ENCODE measurements at regions not wholly inside any gene's neighbourhood (a gene's known extent, or its start where the extent isn't known, plus 50 kb on each side); places are given as distances from the start of the nearest gene placed in this dataset.
"Not testable (repeated sequence)": the region's sequence is repeated elsewhere in the genome, so short reads cannot be mapped to it uniquely, and the experiment has no call there.

DNA sequence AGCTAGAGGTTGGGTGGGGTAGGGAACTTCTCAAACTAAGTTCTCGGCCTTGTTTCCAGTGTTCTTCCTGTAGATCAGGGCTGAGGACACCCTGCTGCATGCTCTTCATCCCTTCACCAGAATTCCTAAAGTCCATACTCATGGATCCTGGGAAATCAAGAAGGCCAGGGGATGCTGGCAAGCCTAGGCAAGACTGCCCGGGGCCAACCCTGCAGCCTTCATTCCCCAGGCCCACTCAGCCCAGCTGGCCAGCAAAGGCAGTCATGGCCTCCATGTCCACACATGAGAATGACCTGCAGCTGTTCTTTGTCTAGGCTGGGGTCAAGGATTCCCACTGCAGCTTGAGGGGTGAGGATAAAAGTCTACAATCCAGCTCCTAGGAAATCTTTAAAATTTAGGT, 109.3 kb upstream of the ETV6 start:
- H3K9me3 ChIP-seq (ENCODE audit: control insufficient read depth, insufficient read depth, low read length): no peaks in the 10 kb centered on the region
- no peaks in the 10 kb centered on the region for H3K4me1 ChIP-seq (ENCODE audit: control insufficient read depth, insufficient read depth, low read length)
- H3K27me3 ChIP-seq (ENCODE audit: control insufficient read depth, insufficient read depth, low read length): no peaks in the 10 kb centered on the region
- H3K9ac ChIP-seq (ENCODE audit: low read depth, low read length): no peak overlapping the region
- no peak overlapping the region for H3K4me3 ChIP-seq (ENCODE audit: low read depth, low read length)
- no peaks in the 10 kb centered on the region for H3K36me3 ChIP-seq (ENCODE audit: control insufficient read depth, insufficient read depth, low read length)

GRCh38 chr12:11540615-11541310, 108.7 kb upstream of the ETV6 start:
- Histone ChIP-seq H3K9me3 (ENCODE audit: control insufficient read depth, insufficient read depth, low read length) (no peaks in the 10 kb centered on the region), H3K4me3 (ENCODE audit: low read depth, low read length) (no peak overlapping the region), H3K4me1 (ENCODE audit: control insufficient read depth, insufficient read depth, low read length) (no peaks in the 10 kb centered on the region), H3K9ac (ENCODE audit: low read depth, low read length) (no peak overlapping the region), H3K36me3 (ENCODE audit: control insufficient read depth, insufficient read depth, low read length) (no peaks in the 10 kb centered on the region), H3K27me3 (ENCODE audit: control insufficient read depth, insufficient read depth, low read length) (no peaks in the 10 kb centered on the region)

- no peak overlapping the region for H3K4me3 ChIP-seq (ENCODE audit: low read depth, low read length)
- no peaks in the 10 kb centered on the region for H3K36me3 ChIP-seq (ENCODE audit: control insufficient read depth, insufficient read depth, low read length)
- H3K27me3 ChIP-seq (ENCODE audit: control insufficient read depth, insufficient read depth, low read length): no peaks in the 10 kb centered on the region
- no peak overlapping the region for H3K9ac ChIP-seq (ENCODE audit: low read depth, low read length)
- H3K9me3 ChIP-seq (ENCODE audit: control insufficient read depth, insufficient read depth, low read length): no peaks in the 10 kb centered on the region
- H3K4me1 ChIP-seq (ENCODE audit: control insufficient read depth, insufficient read depth, low read length): no peaks in the 10 kb centered on the region
Observed at GRCh38 chr12:11542599-11542998, 106.9 kb upstream of the ETV6 start.

DNA sequence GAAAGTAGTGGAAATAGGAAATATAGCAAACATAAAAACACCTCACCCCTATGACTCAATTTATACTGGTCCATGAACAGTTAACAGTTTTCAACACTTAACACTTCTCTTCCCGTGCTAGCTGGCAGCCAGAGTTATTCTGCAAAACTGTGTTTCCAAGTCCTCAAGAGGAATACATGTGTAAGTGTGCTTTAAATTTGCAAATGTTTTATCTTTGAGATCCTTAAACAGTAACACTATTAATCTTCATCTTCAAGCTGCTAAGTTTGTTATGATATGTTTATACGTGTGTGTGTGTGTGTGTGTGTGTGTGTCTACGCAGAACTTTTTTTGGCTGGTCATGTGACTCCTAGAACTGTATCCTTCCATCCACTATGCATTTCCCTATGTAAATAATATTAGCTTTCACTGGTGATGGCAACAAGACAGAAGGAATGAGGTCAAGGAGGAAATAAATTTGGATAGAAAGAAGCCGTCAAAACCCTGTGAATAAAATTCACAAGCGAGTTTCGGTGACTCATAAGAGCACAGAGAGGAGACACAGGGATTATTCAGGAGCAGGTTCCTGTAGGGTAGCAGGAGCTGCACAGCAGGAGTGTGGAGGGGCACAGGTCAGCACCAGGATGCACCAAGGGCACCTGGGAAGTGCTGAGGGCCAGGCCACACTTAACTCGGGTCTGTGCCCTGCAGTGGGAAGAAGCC, 105.9 kb upstream of the ETV6 start:
- Histone ChIP-seq H3K9me3 (ENCODE audit: control insufficient read depth, insufficient read depth, low read length) (no peaks in the 10 kb centered on the region), H3K4me1 (ENCODE audit: control insufficient read depth, insufficient read depth, low read length) (no peaks in the 10 kb centered on the region), H3K4me3 (ENCODE audit: low read depth, low read length) (no peak overlapping the region), H3K27me3 (ENCODE audit: control insufficient read depth, insufficient read depth, low read length) (no peaks in the 10 kb centered on the region), H3K9ac (ENCODE audit: low read depth, low read length) (no peak overlapping the region), H3K36me3 (ENCODE audit: control insufficient read depth, insufficient read depth, low read length) (no peaks in the 10 kb centered on the region)

DNA sequence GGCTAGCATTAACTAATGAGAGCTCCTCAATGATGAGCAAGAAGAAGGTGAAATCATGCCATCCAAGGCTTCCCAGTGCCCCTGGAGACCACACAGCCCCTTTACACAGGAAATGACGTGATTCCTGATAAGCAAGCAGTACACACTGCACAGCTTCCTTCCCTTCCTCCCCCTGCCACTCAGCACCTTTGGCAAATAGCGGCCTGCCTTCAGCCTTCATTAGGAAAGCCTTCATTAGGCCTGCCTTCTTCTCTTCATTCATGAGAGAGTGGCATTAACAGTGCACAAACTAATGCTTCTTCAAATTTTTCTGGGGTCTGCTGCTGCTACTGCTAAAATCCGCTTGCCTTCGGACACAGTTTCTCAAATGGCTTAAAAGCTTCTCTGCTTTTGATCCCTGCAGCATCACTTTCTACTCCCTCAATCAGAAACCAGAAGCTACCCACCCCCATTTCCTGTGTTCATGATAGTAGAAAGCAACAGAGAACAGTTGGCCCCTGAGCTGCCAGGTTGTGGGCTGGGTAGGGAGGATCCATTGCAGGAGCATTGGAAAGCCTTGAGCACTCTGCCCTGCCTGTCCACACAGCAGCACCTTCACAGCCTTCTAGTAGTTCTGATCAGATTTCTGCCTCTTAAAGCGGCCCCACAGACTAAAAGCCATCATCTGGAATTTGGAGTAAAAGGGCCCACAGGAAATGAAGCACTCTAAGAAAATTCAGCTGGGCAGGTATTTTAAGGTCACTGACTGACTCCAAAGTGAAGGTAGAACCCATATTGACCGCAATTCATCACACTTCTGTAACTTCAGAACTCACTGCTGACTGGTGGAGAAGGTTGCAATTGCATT, 103.8 kb upstream of the ETV6 start:
- Histone ChIP-seq H3K36me3 (ENCODE audit: control insufficient read depth, insufficient read depth, low read length) (no peaks in the 10 kb centered on the region), H3K4me3 (ENCODE audit: low read depth, low read length) (no peak overlapping the region), H3K9me3 (ENCODE audit: control insufficient read depth, insufficient read depth, low read length) (no peaks in the 10 kb centered on the region), H3K4me1 (ENCODE audit: control insufficient read depth, insufficient read depth, low read length) (no peaks in the 10 kb centered on the region), H3K9ac (ENCODE audit: low read depth, low read length) (no peak overlapping the region), H3K27me3 (ENCODE audit: control insufficient read depth, insufficient read depth, low read length) (no peaks in the 10 kb centered on the region)

DNA sequence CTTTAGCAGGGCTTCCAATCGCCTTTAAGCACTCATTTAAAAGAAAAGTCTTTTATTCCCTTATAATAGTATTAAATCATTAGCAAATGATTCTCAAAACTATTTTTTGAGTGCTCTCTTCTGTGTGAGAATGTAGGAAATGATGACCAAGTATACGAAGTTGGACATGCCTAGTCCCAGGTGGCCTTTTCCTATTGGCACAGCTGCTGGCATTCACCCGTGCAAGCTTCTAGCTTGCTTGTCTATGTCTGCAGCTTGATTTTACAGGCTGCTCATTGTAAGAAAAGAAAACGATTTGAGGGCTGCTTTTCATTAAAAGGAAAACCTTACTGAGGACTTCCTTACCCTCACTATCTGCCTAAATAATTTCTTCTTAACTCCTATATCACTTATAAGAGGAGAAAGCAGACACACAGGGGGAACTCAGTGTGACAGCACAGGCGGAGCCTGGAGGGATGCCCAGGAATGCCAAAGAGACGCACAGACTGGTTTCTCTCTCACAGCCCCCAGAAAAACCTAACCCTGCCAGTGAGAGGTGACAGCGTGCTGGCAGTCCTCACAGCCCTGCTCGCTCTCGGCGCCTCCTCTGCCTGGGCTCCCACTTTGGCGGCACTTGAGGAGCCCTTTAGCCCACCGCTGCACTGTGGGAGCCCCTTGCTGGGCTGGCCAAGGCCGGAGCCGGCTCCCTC, 102.7 kb upstream of the ETV6 start:
- H3K4me3 ChIP-seq (ENCODE audit: low read depth, low read length): not testable (repeated sequence)

GRCh38 chr12:11547271-11547646, 102.2 kb upstream of the ETV6 start:
- not testable (repeated sequence) for H3K36me3 ChIP-seq (ENCODE audit: control insufficient read depth, insufficient read depth, low read length); H3K4me1 ChIP-seq (ENCODE audit: control insufficient read depth, insufficient read depth, low read length); H3K4me3 ChIP-seq (ENCODE audit: low read depth, low read length); H3K9ac ChIP-seq (ENCODE audit: low read depth, low read length); H3K9me3 ChIP-seq (ENCODE audit: control insufficient read depth, insufficient read depth, low read length); H3K27me3 ChIP-seq (ENCODE audit: control insufficient read depth, insufficient read depth, low read length)

More for the DNA sequence above, 102.7 kb upstream of the ETV6 start:
- not testable (repeated sequence) for H3K4me1 ChIP-seq (ENCODE audit: control insufficient read depth, insufficient read depth, low read length); H3K36me3 ChIP-seq (ENCODE audit: control insufficient read depth, insufficient read depth, low read length); H3K9ac ChIP-seq (ENCODE audit: low read depth, low read length); H3K9me3 ChIP-seq (ENCODE audit: control insufficient read depth, insufficient read depth, low read length); H3K27me3 ChIP-seq (ENCODE audit: control insufficient read depth, insufficient read depth, low read length)

- Histone ChIP-seq H3K4me3 (ENCODE audit: low read depth, low read length) (no peak overlapping the region), H3K36me3 (ENCODE audit: control insufficient read depth, insufficient read depth, low read length) (no peaks in the 10 kb centered on the region), H3K9ac (ENCODE audit: low read depth, low read length) (no peak overlapping the region), H3K9me3 (ENCODE audit: control insufficient read depth, insufficient read depth, low read length) (no peaks in the 10 kb centered on the region), H3K27me3 (ENCODE audit: control insufficient read depth, insufficient read depth, low read length) (no peaks in the 10 kb centered on the region), H3K4me1 (ENCODE audit: control insufficient read depth, insufficient read depth, low read length) (peaks cover 1% of the 10 kb centered on the region)
Observed at GRCh38 chr12:11549119-11549518, 100.4 kb upstream of the ETV6 start.

DNA sequence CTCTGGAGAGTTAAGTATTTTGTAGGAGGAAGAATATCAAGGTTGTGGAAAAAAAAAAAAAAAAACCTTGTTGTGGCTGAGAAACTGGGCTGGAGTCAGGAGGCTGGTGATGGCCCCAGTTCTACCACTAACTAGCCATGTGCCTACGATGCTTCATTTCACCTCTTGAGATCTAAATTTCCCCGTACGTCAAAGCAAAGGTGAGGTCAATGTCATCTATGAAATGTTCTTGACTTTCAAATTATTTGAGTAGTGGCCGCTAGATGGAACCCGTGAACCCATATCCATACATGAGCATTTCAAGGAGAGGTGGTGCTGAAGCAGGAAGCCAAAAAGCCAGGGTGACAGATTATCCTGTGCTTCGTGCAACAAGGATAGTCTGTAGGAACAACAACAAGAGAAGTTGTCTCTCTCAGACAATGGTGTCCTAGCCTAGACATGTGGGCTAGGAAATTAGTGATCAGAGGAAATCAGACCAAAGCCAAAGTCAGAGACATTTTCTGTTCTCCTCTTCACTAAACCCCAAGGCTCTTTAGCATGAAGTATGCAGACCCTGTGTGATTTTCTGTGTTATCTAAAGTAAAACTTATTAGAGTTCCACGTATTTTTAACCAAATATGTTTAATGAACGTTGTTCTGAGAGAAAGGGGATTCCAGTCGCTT, 95.5 kb upstream of the ETV6 start:
- Histone ChIP-seq H3K9me3 (ENCODE audit: control insufficient read depth, insufficient read depth, low read length) (no peaks in the 10 kb centered on the region), H3K36me3 (ENCODE audit: control insufficient read depth, insufficient read depth, low read length) (no peaks in the 10 kb centered on the region), H3K9ac (ENCODE audit: low read depth, low read length) (no peak overlapping the region), H3K4me1 (ENCODE audit: control insufficient read depth, insufficient read depth, low read length) (peaks cover 2% of the 10 kb centered on the region), H3K27me3 (ENCODE audit: control insufficient read depth, insufficient read depth, low read length) (no peaks in the 10 kb centered on the region), H3K4me3 (ENCODE audit: low read depth, low read length) (no peak overlapping the region)

DNA sequence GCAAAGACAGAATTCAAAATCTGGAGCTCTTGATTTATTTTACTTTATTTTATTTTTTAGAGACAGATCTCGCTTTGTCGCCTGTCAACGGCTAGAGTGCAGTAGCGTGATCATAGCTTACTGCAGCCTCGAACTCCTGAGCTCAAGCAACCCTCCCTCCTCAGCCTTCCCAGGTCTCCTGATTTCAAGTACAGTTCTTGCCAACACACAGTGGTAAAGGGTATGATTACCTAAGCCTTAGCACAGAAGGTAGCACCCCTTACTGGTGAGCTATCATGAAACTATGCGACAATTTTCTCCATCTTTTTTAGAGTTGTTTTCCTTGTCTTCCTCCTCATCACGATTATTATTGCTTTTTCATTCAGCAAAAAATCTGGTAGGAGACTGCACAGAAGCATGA, 94.3 kb upstream of the ETV6 start:
- Histone ChIP-seq H3K4me1 (ENCODE audit: control insufficient read depth, insufficient read depth, low read length) (peaks cover 2% of the 10 kb centered on the region), H3K4me3 (ENCODE audit: low read depth, low read length) (no peak overlapping the region), H3K9me3 (ENCODE audit: control insufficient read depth, insufficient read depth, low read length) (no peaks in the 10 kb centered on the region), H3K27me3 (ENCODE audit: control insufficient read depth, insufficient read depth, low read length) (no peaks in the 10 kb centered on the region), H3K9ac (ENCODE audit: low read depth, low read length) (no peak overlapping the region), H3K36me3 (ENCODE audit: control insufficient read depth, insufficient read depth, low read length) (no peaks in the 10 kb centered on the region)
